ENCODE measurements at regions not wholly inside any gene's neighbourhood (a gene's known extent, or its start where the extent isn't known, plus 50 kb on each side); places are given as distances from the start of the nearest gene placed in this dataset.

GRCh38 chr1:81068726-81069125, 732.0 kb upstream of the ADGRL2 start:
- no peaks in the 10 kb centered on the region for H3K36me3 Mint-ChIP-seq

GRCh38 chr1:81053826-81054225, 746.9 kb upstream of the ADGRL2 start:
- Mint-ChIP-seq H3K4me1 (no peaks in the 10 kb centered on the region), H3K36me3 (peaks cover 2% of the 10 kb centered on the region), H3K4me3 (no peak overlapping the region), H3K27me3 (no peaks in the 10 kb centered on the region), H3K27ac (no peak overlapping the region), H3K9me3 (peaks cover 0 to 3% (median 0%) of the 10 kb centered on the region in 3 donors)

More at GRCh38 chr1:81068726-81069125, 732.0 kb upstream of the ADGRL2 start:
- H3K27me3 Mint-ChIP-seq: no peaks in the 10 kb centered on the region
- no peak overlapping the region for H3K4me3 Mint-ChIP-seq
- no peaks in the 10 kb centered on the region for H3K9me3 Mint-ChIP-seq
- no peaks in the 10 kb centered on the region for H3K4me1 Mint-ChIP-seq
- no peak overlapping the region for H3K27ac Mint-ChIP-seq

- Mint-ChIP-seq H3K4me3 (no peak overlapping the region), H3K9me3 (peaks cover 0 to 3% (median 0%) of the 10 kb centered on the region in 3 donors), H3K36me3 (peaks cover 2% of the 10 kb centered on the region), H3K27me3 (no peaks in the 10 kb centered on the region), H3K4me1 (no peaks in the 10 kb centered on the region), H3K27ac (no peak overlapping the region)
Measured at GRCh38 chr1:81052162-81052561, 748.6 kb upstream of the ADGRL2 start.

- no peak overlapping the region for H3K27ac Mint-ChIP-seq
- H3K4me3 Mint-ChIP-seq: no peak overlapping the region
- H3K27me3 Mint-ChIP-seq: no peaks in the 10 kb centered on the region
- H3K9me3 Mint-ChIP-seq: peaks cover 0 to 3% (median 0%) of the 10 kb centered on the region in 3 donors
- no peaks in the 10 kb centered on the region for H3K36me3 Mint-ChIP-seq
- H3K4me1 Mint-ChIP-seq: no peaks in the 10 kb centered on the region
Measured at GRCh38 chr1:81050390-81050789, 750.3 kb upstream of the ADGRL2 start.

GRCh38 chr1:81044708-81045107, 756.0 kb upstream of the ADGRL2 start:
- no peaks in the 10 kb centered on the region for H3K27me3 Mint-ChIP-seq
- no peak overlapping the region for H3K4me3 Mint-ChIP-seq
- no peaks in the 10 kb centered on the region for H3K4me1 Mint-ChIP-seq
- no peaks in the 10 kb centered on the region for H3K36me3 Mint-ChIP-seq
- H3K27ac Mint-ChIP-seq: no peak overlapping the region
- peaks cover 0 to 3% (median 0%) of the 10 kb centered on the region in 3 donors for H3K9me3 Mint-ChIP-seq

- no peaks in the 10 kb centered on the region for H3K27me3 Mint-ChIP-seq
- H3K9me3 Mint-ChIP-seq: no peaks in the 10 kb centered on the region
- peak overlapping the region in 1 of 3 donors; percentile 6 for H3K27ac Mint-ChIP-seq
- no peaks in the 10 kb centered on the region for H3K4me1 Mint-ChIP-seq
- no peaks in the 10 kb centered on the region for H3K36me3 Mint-ChIP-seq
- H3K4me3 Mint-ChIP-seq: no peak overlapping the region
Measured at GRCh38 chr1:81042225-81042624, 758.5 kb upstream of the ADGRL2 start.

GRCh38 chr1:81034291-81034690, 766.4 kb upstream of the ADGRL2 start:
- Mint-ChIP-seq H3K9me3 (peaks cover 0 to 3% (median 0%) of the 10 kb centered on the region in 3 donors), H3K4me1 (no peaks in the 10 kb centered on the region), H3K27me3 (no peaks in the 10 kb centered on the region), H3K36me3 (no peaks in the 10 kb centered on the region), H3K4me3 (no peak overlapping the region), H3K27ac (no peak overlapping the region)

- no peak overlapping the region for H3K4me3 Mint-ChIP-seq
- no peaks in the 10 kb centered on the region for H3K4me1 Mint-ChIP-seq
- no peak overlapping the region for H3K27ac Mint-ChIP-seq
- no peaks in the 10 kb centered on the region for H3K36me3 Mint-ChIP-seq
- peaks cover 0 to 3% (median 0%) of the 10 kb centered on the region in 3 donors for H3K9me3 Mint-ChIP-seq
- no peaks in the 10 kb centered on the region for H3K27me3 Mint-ChIP-seq
Measured at GRCh38 chr1:81032973-81033425, 767.7 kb upstream of the ADGRL2 start.

GRCh38 chr1:81032374-81032773, 768.4 kb upstream of the ADGRL2 start:
- Mint-ChIP-seq H3K4me1 (no peaks in the 10 kb centered on the region), H3K27me3 (no peaks in the 10 kb centered on the region), H3K4me3 (no peak overlapping the region), H3K27ac (peak overlapping the region in 1 of 3 donors; percentile 6), H3K36me3 (no peaks in the 10 kb centered on the region), H3K9me3 (peaks cover 0 to 3% (median 0%) of the 10 kb centered on the region in 3 donors)

- H3K27ac Mint-ChIP-seq: no peak overlapping the region
- H3K9me3 Mint-ChIP-seq: peaks cover 0 to 6% (median 1%) of the 10 kb centered on the region in 3 donors
- no peaks in the 10 kb centered on the region for H3K36me3 Mint-ChIP-seq
- H3K4me3 Mint-ChIP-seq: no peak overlapping the region
- H3K4me1 Mint-ChIP-seq: no peaks in the 10 kb centered on the region
- H3K27me3 Mint-ChIP-seq: no peaks in the 10 kb centered on the region
Measured at GRCh38 chr1:81030441-81030840, 770.3 kb upstream of the ADGRL2 start.

- Mint-ChIP-seq H3K27me3 (no peaks in the 10 kb centered on the region), H3K9me3 (peaks cover 0 to 4% (median 1%) of the 10 kb centered on the region in 3 donors), H3K36me3 (no peaks in the 10 kb centered on the region), H3K27ac (no peak overlapping the region), H3K4me3 (no peak overlapping the region), H3K4me1 (no peaks in the 10 kb centered on the region)
Measured at GRCh38 chr1:81029266-81029665, 771.5 kb upstream of the ADGRL2 start.

- peaks cover 0 to 4% (median 1%) of the 10 kb centered on the region in 3 donors for H3K9me3 Mint-ChIP-seq
- peak overlapping the region in 1 of 3 donors; percentile 9 for H3K27ac Mint-ChIP-seq
- no peak overlapping the region for H3K4me3 Mint-ChIP-seq
- H3K27me3 Mint-ChIP-seq: no peaks in the 10 kb centered on the region
- no peaks in the 10 kb centered on the region for H3K4me1 Mint-ChIP-seq
- no peaks in the 10 kb centered on the region for H3K36me3 Mint-ChIP-seq
Measured at GRCh38 chr1:81023187-81023724, 777.5 kb upstream of the ADGRL2 start.

- Mint-ChIP-seq H3K9me3 (peaks cover 0 to 4% (median 0%) of the 10 kb centered on the region in 3 donors), H3K4me3 (no peak overlapping the region), H3K4me1 (no peaks in the 10 kb centered on the region), H3K36me3 (no peaks in the 10 kb centered on the region), H3K27ac (no peak overlapping the region), H3K27me3 (no peaks in the 10 kb centered on the region)
Measured at GRCh38 chr1:81021134-81021533, 779.6 kb upstream of the ADGRL2 start.

- no peaks in the 10 kb centered on the region for H3K27me3 Mint-ChIP-seq
- no peaks in the 10 kb centered on the region for H3K36me3 Mint-ChIP-seq
- no peaks in the 10 kb centered on the region for H3K4me1 Mint-ChIP-seq
- H3K4me3 Mint-ChIP-seq: no peak overlapping the region
- no peak overlapping the region for H3K27ac Mint-ChIP-seq
- H3K9me3 Mint-ChIP-seq: no peaks in the 10 kb centered on the region
Measured at GRCh38 chr1:81020506-81020905, 780.2 kb upstream of the ADGRL2 start.

- Mint-ChIP-seq H3K9me3 (peaks cover 0 to 2% (median 0%) of the 10 kb centered on the region in 3 donors), H3K4me1 (no peaks in the 10 kb centered on the region), H3K36me3 (no peaks in the 10 kb centered on the region), H3K4me3 (no peak overlapping the region), H3K27me3 (no peaks in the 10 kb centered on the region), H3K27ac (peak overlapping the region in 1 of 3 donors; percentile 37)
Measured at GRCh38 chr1:81010126-81010525, 790.6 kb upstream of the ADGRL2 start.

- Mint-ChIP-seq H3K36me3 (no peaks in the 10 kb centered on the region), H3K9me3 (peaks cover 0 to 3% (median 0%) of the 10 kb centered on the region in 3 donors), H3K4me1 (no peaks in the 10 kb centered on the region), H3K27me3 (no peaks in the 10 kb centered on the region), H3K27ac (no peak overlapping the region), H3K4me3 (no peak overlapping the region)
Measured at GRCh38 chr1:81008293-81008692, 792.4 kb upstream of the ADGRL2 start.
